ENCODE measurements at regions not wholly inside any gene's neighbourhood (a gene's known extent, or its start where the extent isn't known, plus 50 kb on each side); places are given as distances from the start of the nearest gene placed in this dataset.

GRCh38 chr2:104649866-104650265, 204.0 kb upstream of the POU3F3 start (continued):
- TF ChIP-seq POLR2AphosphoS5 (IDR thresholded peaks at IDR 0.05; ENCODE audit: low read depth, low read length) (no peak), SRF (IDR thresholded peaks at IDR 0.05; ENCODE audit: low read depth) (no peak), REST (IDR thresholded peaks at IDR 0.05; ENCODE audit: low read depth) (no peak), FOSL1 (IDR thresholded peaks at IDR 0.05; ENCODE audit: low read depth) (no peak), EGR1 (IDR thresholded peaks at IDR 0.05; ENCODE audit: low read depth) (no peak), ELF1 (IDR thresholded peaks at IDR 0.05; ENCODE audit: borderline replicate concordance, low read depth) (no peak)

GRCh38 chr2:104650405-104650996, 203.4 kb upstream of the POU3F3 start:
- ATAC-seq, result no peak
- ChIA-PET RAD21 (ENCODE audit: low non-redundant PET in 1 of 2, low total read pairs in 2 of 2, uncharacterized antibody in 2 of 2, unreplicated experiment in 2 of 2) (no interaction called here), POLR2A (no interaction called here), CTCF (no interaction called here)
- no peaks in the 10 kb centered on the region for H3K79me2 ChIP-seq (ENCODE audit: insufficient read depth, low read length)
- no peak overlapping the region for H3K9ac ChIP-seq (ENCODE audit: low read length)
- no peaks in the 10 kb centered on the region for H3K4me1 ChIP-seq (ENCODE audit: control insufficient read depth in 1 of 2, insufficient read depth in 2 of 2, low read length in 2 of 2)
- TF ChIP-seq POLR2A (IDR thresholded peaks at IDR 0.05; ENCODE audit: borderline replicate concordance, extremely low read depth, insufficient read depth, insufficient read length) (no peak), SIN3A (IDR thresholded peaks at IDR 0.05; ENCODE audit: low read depth) (no peak), SRF (IDR thresholded peaks at IDR 0.05; ENCODE audit: low read depth) (no peak), REST (IDR thresholded peaks at IDR 0.05; ENCODE audit: low read depth) (no peak)
- no peak overlapping the region for H2AFZ ChIP-seq (ENCODE audit: low read depth, low read length, poor library complexity, severe bottlenecking)
- BruUV-seq (replicated peaks), result no TSS peak
- no peaks in the 10 kb centered on the region for H4K20me1 ChIP-seq (ENCODE audit: insufficient read depth)
- H3K4me2 ChIP-seq (ENCODE audit: low read length), result no peak overlapping the region
- no peaks in the 10 kb centered on the region for H3K9me3 ChIP-seq (ENCODE audit: control insufficient read depth in 1 of 2, insufficient read depth in 1 of 2, low read depth in 1 of 2, low read length in 2 of 2)
- DNase-seq (ENCODE audit: low read depth, low spot score), result no peak
- H3K4me3 ChIP-seq (replicated peaks in 1 of 2; ENCODE audit: low read depth in 1 of 2, low read length in 2 of 2), result no peak overlapping the region
- peaks cover 6% of the 10 kb centered on the region; the same call in 1 of the 2 replicates for H3K27me3 ChIP-seq (ENCODE audit: insufficient read depth, low read length)
- no peaks in the 10 kb centered on the region for H3K9me2 ChIP-seq (ENCODE audit: insufficient read depth)
- intact Hi-C loops (cut with micrococcal nuclease), result no loop called here
- H3K27ac ChIP-seq (ENCODE audit: low read depth, low read length), result no peak overlapping the region
- H3K36me3 ChIP-seq (ENCODE audit: control insufficient read depth in 1 of 2, insufficient read depth in 2 of 2, low read length in 2 of 2), result no peaks in the 10 kb centered on the region
